ENCODE measurements at regions not wholly inside any gene's neighbourhood (a gene's known extent, or its start where the extent isn't known, plus 50 kb on each side); places are given as distances from the start of the nearest gene placed in this dataset.

- H3K27me3 ChIP-seq (ENCODE audit: low read length): no peaks in the 10 kb centered on the region
- no peak overlapping the region for H2AFZ ChIP-seq (ENCODE audit: low read depth, low read length, severe bottlenecking)
- H3K4me3 ChIP-seq (ENCODE audit: insufficient read depth, low read length, poor library complexity, severe bottlenecking): no peak overlapping the region
- no peaks in the 10 kb centered on the region for H3F3A ChIP-seq (ENCODE audit: insufficient read depth)
- no peak overlapping the region for H3K9ac ChIP-seq (ENCODE audit: low read length)
- no peak for TF ChIP-seq CTCF (IDR thresholded peaks at IDR 0.05; ENCODE audit: insufficient read depth, low read length, poor library complexity, severe bottlenecking)
- no peaks in the 10 kb centered on the region for H3K9me3 ChIP-seq (ENCODE audit: insufficient read depth, low read length)
- no peaks in the 10 kb centered on the region for H3K36me3 ChIP-seq (ENCODE audit: low read length)
- H3K9me2 ChIP-seq (replicated peaks; ENCODE audit: insufficient read depth, low read length): no peaks in the 10 kb centered on the region
- H3K4me2 ChIP-seq (ENCODE audit: low read depth, low read length, poor library complexity, severe bottlenecking): no peak overlapping the region
- H3K27ac ChIP-seq (ENCODE audit: low read depth, low read length): no peak overlapping the region
- no peaks in the 10 kb centered on the region for H3K79me2 ChIP-seq (ENCODE audit: insufficient read depth, low read length)
- H4K20me1 ChIP-seq (ENCODE audit: low read depth, low read length): no peaks in the 10 kb centered on the region
These were observed 1043.0 kb upstream of the CNTN5 start for GRCh38 chr11:97977726-97978125.

- TF ChIP-seq EZH2phosphoT487 (conservative IDR thresholded peaks at IDR 0.05; ENCODE audit: low read length): no peak
- no peak for TF ChIP-seq CTCF (IDR thresholded peaks at IDR 0.05; ENCODE audit: insufficient read depth, low read length, poor library complexity, severe bottlenecking)
- Histone ChIP-seq H3K36me3 (ENCODE audit: low read length) (no peaks in the 10 kb centered on the region), H3K9me3 (ENCODE audit: insufficient read depth, low read length) (no peaks in the 10 kb centered on the region), H3K27me3 (ENCODE audit: low read length) (no peaks in the 10 kb centered on the region), H3K9me2 (replicated peaks; ENCODE audit: insufficient read depth, low read length) (no peaks in the 10 kb centered on the region), H3K9ac (ENCODE audit: low read length) (no peak overlapping the region), H3K4me3 (ENCODE audit: insufficient read depth, low read length, poor library complexity, severe bottlenecking) (no peak overlapping the region), H4K20me1 (ENCODE audit: low read depth, low read length) (no peaks in the 10 kb centered on the region), H3K27ac (ENCODE audit: low read depth, low read length) (no peak overlapping the region), H3K4me2 (ENCODE audit: low read depth, low read length, poor library complexity, severe bottlenecking) (no peak overlapping the region), H2AFZ (ENCODE audit: low read depth, low read length, severe bottlenecking) (no peak overlapping the region), H3K79me2 (ENCODE audit: insufficient read depth, low read length) (no peaks in the 10 kb centered on the region), H3F3A (ENCODE audit: insufficient read depth) (no peaks in the 10 kb centered on the region)
These were observed 1041.0 kb upstream of the CNTN5 start for GRCh38 chr11:97979741-97980140.

GRCh38 chr11:97982512-97982911, 1038.2 kb upstream of the CNTN5 start:
- H3K27ac ChIP-seq (ENCODE audit: low read depth, low read length): no peak overlapping the region
- TF ChIP-seq CTCF (IDR thresholded peaks at IDR 0.05; ENCODE audit: insufficient read depth, low read length, poor library complexity, severe bottlenecking) (no peak), EZH2phosphoT487 (conservative IDR thresholded peaks at IDR 0.05; ENCODE audit: low read length) (no peak)

GRCh38 chr11:97989121-97989520, 1031.6 kb upstream of the CNTN5 start:
- no peaks in the 10 kb centered on the region for H4K20me1 ChIP-seq (ENCODE audit: low read depth, low read length)
- H3K9ac ChIP-seq (ENCODE audit: low read length): no peak overlapping the region
- H3K9me3 ChIP-seq (ENCODE audit: insufficient read depth, low read length): no peaks in the 10 kb centered on the region
- TF ChIP-seq EZH2phosphoT487 (conservative IDR thresholded peaks at IDR 0.05; ENCODE audit: low read length) (no peak), CTCF (IDR thresholded peaks at IDR 0.05; ENCODE audit: insufficient read depth, low read length, poor library complexity, severe bottlenecking) (no peak)
- H3K27ac ChIP-seq (ENCODE audit: low read depth, low read length): no peak overlapping the region
- H2AFZ ChIP-seq (ENCODE audit: low read depth, low read length, severe bottlenecking): no peak overlapping the region
- no peak overlapping the region for H3K4me2 ChIP-seq (ENCODE audit: low read depth, low read length, poor library complexity, severe bottlenecking)
- no peak overlapping the region for H3K4me3 ChIP-seq (ENCODE audit: insufficient read depth, low read length, poor library complexity, severe bottlenecking)
- H3F3A ChIP-seq (ENCODE audit: insufficient read depth): no peaks in the 10 kb centered on the region
- H3K79me2 ChIP-seq (ENCODE audit: insufficient read depth, low read length): no peaks in the 10 kb centered on the region
- H3K36me3 ChIP-seq (ENCODE audit: low read length): no peaks in the 10 kb centered on the region
- H3K9me2 ChIP-seq (replicated peaks; ENCODE audit: insufficient read depth, low read length): no peaks in the 10 kb centered on the region
- H3K27me3 ChIP-seq (ENCODE audit: low read length): no peaks in the 10 kb centered on the region

More at GRCh38 chr11:97982512-97982911, 1038.2 kb upstream of the CNTN5 start:
- Histone ChIP-seq H3K36me3 (ENCODE audit: low read length) (no peaks in the 10 kb centered on the region), H3K9me3 (ENCODE audit: insufficient read depth, low read length) (no peaks in the 10 kb centered on the region), H3K9ac (ENCODE audit: low read length) (no peak overlapping the region), H3K4me2 (ENCODE audit: low read depth, low read length, poor library complexity, severe bottlenecking) (no peak overlapping the region), H2AFZ (ENCODE audit: low read depth, low read length, severe bottlenecking) (no peak overlapping the region), H3K9me2 (replicated peaks; ENCODE audit: insufficient read depth, low read length) (no peaks in the 10 kb centered on the region), H4K20me1 (ENCODE audit: low read depth, low read length) (no peaks in the 10 kb centered on the region), H3K4me3 (ENCODE audit: insufficient read depth, low read length, poor library complexity, severe bottlenecking) (no peak overlapping the region), H3K79me2 (ENCODE audit: insufficient read depth, low read length) (no peaks in the 10 kb centered on the region), H3F3A (ENCODE audit: insufficient read depth) (no peaks in the 10 kb centered on the region), H3K27me3 (ENCODE audit: low read length) (no peaks in the 10 kb centered on the region)
